ENCODE measurements at regions not wholly inside any gene's neighbourhood (a gene's known extent, or its start where the extent isn't known, plus 50 kb on each side); places are given as distances from the start of the nearest gene placed in this dataset.

DNA sequence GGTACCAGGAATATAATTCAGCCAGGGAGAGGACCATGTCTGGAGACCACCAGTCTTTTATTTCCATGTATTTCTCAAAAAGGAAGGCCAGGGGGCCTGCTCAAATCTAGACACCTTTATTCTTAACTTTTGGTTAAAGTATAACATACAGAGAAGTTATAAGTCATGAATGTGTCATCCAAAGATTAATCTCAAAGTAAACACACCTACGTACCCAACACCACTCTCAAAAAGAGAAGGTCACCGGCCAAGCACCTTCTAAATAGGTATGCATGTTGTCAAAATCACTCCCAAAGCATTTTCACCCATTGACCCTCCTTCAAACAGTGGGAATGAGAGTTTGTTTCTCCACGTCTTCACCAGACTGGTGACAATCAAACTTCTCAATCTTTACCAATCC lies 60.0 kb upstream of the FZD10 start:
- DNase-seq (ENCODE audit: low read depth in 2 of 2) = no peak

- DNase-seq (ENCODE audit: low read depth in 2 of 2) = no peak
Observed at GRCh38 chr12:130104571-130105106, 57.6 kb upstream of the FZD10 start.

DNA sequence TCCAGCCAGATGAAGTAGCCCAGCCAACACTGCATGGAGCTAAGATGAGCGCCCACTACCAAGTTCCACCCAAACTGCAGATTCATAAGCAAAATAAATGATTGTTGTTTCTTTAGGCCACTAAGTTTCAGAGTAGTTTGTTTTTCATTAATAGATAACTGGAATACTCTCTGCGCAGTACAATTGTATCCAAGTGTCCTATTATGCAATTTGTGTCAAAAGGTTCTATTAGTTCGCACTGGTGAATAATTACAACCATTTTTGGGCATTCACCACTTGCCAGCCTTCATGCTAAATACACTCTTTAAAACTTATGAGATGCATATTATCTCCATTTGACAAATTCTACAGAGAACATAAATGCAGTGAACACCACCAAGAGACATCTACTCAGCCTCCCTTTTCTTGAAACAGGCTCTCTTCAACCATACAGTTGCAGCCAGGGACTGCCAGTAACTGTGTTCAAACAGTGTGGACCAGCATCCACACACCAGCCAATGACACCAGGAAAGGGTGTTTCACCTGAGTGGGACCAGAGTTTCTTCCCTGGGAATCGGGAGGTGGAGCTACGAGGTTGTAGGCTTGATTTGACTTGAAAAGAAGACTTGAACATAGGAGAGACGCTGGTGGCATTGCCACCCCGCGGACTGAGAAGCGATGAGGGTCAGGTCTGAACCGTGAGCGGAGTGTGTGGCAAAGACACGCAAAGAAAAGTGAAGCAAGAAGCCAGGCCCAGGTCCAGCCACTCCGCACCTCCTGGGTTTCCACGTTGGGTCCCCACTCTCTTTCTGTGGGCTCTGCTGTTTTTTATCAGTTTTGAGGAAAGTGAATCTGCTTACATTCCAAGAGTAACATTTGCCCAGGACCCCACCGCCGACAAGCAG lies 53.0 kb upstream of the FZD10 start:
- no peak for DNase-seq (ENCODE audit: low read depth in 2 of 2)

GRCh38 chr12:130110914-130111313 lies 51.4 kb upstream of the FZD10 start:
- no peak for DNase-seq (ENCODE audit: low read depth in 2 of 2)

GRCh38 chr12:130111965-130112496 lies 50.2 kb upstream of the FZD10 start:
- no peak for DNase-seq (ENCODE audit: low read depth in 2 of 2)

Measured in stimulated activated CD4-positive, alpha-beta T cell treated with anti-CD3 and anti-CD28 coated beads, Interleukin-1b, Interleukin-23, amount 100 ng/mL, for 4 hours (primary cell).